GM19240 (cell line): ENCODE measurements at regions not wholly inside any gene's neighbourhood (a gene's known extent, or its start where the extent isn't known, plus 50 kb on each side); places are given as distances from the start of the nearest gene placed in this dataset.

Experiments used
- DNase-seq: peaks from one replicate; pipeline ENCODE4 v3.0.0; 2011; ENCODE audit warnings: low spot score; ENCODE audit not compliant: insufficient read length

GRCh38 chr13:50561739-50562138 lies 281.8 kb downstream of the DLEU7 start:
- no peak for DNase-seq

GRCh38 chr13:50566646-50567045 lies 276.8 kb downstream of the DLEU7 start:
- DNase-seq: no peak

DNA sequence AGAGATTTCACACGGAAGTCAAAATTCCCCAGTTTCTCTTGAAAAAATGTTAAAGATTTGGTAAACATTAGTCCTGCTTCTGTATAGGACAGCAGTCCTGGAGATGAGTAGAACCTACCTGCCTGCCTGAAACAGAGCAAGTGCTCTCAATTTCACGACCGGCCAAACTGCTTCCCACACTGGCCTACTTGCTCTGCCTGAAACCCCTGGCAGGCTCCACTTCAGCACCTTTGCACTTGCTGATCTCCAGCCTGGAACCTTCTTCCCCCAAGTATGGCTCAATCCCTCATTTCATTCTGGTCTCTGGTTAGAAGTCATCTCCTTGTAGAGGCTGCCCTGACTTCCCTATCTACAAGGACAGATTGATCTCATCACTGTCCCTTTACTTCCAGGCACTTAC lies 271.4 kb downstream of the DLEU7 start:
- DNase-seq: no peak

DNA sequence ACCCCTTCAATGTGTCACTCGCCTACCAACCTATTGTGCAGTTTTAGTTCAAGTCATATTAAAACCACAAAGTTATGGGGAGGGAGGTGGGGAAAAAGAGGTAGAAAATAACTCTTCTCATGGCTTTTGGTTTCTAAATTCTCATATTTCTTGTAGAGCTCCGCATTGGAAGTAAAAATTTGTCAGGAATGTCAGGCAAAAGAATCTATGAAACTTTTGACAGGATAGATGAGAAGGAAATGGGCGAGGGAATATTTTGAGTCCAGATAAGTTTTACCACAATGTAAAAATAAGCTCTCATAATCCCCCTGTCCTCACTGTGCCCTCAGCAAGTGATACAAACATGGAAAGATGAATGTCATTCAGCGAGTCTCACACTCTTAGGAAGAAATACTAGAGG lies 270.4 kb downstream of the DLEU7 start:
- DNase-seq: no peak

DNA sequence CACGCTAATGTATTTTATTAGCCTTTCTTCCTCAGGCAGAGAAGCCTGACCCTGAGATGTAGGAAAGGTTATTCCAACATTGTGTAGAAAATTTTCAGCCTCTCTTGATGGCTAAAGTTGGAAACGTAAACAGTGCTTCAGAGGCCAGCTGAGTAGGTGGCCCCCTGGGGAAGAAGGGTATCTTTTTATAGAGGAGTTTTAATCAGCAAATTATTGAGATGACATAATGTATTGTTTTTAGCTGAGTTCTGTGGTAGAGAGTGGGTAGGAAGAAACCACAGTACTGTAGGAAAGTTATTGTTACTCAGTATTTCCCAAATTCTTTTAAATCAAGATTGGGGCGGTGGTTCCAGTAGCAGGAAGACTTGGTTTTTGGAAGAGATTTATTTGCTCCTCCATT lies 268.8 kb downstream of the DLEU7 start:
- DNase-seq: no peak

DNA sequence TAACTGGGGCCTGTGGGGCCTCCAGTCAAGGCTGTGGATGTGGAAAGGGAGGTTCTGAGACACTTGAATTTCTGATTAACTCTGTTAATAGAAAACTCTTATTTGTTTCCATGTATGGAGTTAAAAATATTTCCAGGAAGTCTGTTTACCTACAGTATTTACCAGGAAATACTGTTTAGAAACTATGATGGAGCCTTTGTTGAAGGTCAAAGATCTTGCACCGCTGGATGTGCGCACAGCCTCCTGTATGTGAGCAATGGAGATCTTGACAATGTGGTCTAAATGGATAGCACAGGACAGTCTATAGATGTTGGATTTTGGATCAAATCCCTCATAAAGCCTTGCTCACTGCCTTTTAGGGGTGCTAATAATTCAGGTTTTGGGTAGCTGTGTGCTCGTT lies 268.4 kb downstream of the DLEU7 start:
- no peak for DNase-seq

DNA sequence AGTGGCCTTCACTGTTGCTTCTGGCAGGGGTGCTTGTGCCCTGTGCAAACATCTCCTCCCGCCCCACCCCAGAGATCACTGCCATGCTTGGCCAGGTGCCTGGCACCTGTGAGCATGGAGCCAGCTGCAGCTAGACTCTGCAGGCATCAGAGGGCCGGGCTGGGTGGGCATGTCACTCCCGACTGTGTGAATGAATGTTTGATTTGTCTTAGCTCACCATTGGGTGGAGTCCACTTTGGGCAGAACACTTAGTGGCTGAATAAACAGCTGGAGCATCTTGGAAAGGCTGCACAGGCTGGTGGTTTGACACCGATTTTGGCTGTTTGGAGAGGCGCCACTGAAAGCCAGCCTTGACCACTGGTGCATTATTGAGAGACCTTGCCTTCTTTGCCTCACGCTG lies 267.3 kb downstream of the DLEU7 start:
- DNase-seq: no peak

DNA sequence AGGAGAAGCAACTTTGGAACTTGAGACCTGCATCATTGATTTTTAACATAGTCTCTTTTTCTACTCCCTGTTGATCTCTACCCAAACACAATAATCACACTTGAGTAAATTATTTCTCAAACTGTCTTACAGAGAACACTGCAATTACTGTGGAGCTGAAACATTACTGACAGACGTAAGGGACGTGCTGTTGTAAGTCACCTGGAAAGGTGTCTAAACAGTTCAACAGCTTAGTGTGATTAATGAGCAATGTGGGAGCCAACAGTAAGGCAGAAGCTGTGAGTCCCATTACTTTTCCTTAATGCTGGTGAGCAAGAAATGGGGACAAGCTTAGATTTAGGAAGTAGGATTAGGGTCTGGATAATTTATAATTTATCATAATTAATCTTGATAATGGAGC lies 265.7 kb downstream of the DLEU7 start:
- no peak for DNase-seq

GRCh38 chr13:50580684-50581305 lies 262.7 kb downstream of the DLEU7 start:
- DNase-seq: no peak

DNA sequence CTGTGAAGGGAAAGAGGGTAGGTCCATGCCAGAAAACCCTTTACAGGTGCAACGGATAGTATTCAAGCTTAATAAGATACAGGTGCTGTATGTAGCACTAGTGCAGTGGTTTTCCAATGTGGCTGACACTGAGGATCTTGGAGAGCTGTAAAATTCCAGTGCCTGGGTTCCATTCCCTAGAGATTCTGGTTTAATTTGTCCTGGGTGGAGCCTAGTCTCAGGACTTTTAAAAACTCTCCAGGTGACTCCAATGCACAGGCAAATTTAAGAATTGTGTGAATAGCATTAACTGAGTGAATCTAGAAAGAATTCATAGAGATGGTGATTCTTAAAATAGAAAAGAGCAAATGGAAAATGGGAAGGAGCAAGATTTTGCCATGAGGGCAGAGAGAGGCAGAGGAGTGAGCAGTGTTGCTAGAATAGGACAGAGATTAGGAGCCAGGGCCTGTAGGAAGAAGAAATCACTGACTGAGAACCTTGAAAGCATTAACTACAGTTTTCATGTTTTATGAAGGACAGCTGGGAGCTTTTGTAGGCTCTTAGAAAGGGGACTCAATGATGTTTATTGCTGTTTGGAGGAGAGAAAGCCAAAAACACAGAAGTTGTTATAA lies 261.8 kb downstream of the DLEU7 start:
- DNase-seq: no peak

DNA sequence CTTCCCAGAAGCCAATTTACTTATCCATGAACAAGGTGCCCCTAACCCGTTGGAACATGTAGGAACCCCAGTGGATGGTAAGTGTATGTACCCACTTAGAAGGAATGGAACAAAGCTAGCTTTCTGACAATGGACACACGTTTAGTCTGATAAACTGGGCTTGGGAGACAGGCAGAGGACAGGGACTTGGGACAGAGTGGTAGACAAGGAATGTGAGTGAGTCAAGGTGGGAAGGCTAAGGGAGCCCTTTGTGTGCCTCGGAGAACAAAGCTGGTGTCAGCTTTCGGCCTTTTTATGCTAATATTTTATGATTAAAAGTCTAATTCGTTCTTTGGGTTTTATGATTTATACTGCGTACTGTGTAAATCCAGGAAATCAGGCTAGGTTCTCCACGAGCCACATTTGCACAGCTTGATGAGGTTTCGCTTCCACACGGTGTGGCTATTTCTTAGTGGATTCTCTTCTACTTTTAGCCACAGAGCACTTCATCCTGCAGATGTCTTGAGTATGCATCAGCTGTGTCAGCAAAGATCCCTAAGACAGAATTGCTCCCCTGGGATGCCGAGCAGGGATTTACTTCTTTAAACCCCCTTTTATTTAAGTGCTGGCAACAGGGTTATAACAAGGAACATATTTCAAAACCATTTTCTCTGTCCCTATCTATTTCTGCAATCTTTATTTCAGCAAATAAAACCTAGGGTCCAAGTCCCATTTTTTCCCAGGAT lies 258.5 kb downstream of the DLEU7 start:
- DNase-seq: no peak

DNA sequence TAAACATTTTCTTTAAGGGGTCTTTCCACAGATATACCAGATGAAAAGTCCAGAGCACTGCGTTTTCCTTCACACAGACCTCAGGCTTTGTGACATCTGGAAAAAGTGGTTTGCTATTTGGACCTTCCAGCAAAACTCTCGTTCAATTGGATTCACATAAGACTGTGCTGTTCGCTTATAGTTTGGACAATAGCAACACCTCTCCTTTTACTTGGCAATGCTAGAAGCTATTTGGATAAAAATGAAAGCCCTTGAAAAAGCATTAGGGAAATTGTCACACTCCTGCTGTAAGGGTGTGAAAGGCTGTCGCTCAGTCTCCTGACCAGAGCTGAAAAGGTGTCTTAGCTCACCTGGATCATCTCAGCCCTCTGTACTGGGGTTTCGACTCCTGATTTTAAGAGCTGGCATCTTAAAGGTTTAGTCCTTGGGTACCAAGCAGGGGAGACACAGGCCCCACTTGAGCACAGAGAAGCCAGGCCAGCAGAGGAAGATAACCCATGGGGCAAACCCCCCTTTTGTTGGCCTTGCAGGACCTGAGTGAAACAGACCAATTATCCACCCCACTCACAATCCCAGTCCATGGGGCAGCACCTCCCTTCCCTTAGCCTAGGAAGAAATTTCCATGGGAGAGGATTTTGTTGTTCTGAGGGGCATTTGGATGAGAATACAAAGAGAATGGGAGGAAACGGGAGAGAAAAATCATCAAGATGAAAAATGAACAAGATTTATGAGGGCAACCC lies 257.6 kb downstream of the DLEU7 start:
- no peak for DNase-seq

GRCh38 chr13:50586414-50587083 lies 256.9 kb downstream of the DLEU7 start:
- no peak for DNase-seq

DNA sequence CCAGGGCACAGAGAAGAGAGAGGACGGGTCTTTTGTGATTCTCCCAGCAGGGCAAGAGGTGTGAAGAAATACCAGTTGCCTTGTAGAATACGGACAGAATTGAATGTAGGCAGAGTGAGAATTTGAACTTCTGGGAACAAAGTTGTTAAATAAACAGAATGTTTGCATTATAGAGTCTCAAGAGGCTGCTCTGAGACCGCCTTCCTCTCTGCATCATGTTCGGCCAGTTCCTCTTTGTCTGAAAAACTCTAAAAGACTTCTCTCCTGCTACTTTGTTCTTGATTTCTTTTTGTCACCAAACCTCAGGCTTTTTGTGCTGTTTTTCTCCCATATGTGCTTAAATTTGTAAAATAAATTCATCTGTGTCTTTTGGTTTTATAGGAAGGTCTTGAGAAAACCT lies 256.4 kb downstream of the DLEU7 start:
- no peak for DNase-seq

DNA sequence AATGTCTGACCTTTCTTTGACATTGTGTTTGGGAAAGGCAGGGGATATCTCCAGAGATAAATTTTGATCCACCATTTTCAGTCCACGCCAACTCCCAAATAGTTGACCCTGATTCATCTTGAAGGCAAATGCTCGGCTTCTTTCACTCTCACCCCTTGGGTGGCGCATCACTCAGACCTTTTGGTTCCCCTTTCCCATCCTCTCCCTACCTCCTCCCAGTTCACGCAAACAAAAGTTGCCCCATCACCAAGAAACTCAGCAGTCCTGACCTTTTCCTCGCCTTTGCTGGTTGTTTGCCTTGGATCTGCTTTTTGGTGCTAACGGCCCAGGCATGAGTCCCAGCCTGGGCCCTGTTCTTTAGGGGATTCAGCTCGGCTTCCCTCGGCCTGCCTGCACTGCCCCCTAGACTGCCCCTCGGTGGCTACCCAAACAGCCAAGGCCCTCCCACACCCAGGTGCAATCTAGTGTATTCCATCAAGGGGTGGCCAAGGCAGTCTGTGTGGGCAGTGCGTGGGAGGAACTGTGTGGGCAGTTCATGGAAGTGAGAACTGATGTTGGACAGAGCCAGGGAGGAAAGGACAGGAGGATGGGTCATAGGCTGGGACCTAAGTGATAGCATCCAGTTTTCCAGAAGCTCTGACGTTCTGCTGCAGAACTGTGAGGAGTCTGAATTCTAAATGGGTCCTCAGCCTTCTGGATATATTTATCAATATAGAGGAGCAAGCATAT lies 255.7 kb downstream of the DLEU7 start:
- DNase-seq: no peak

DNA sequence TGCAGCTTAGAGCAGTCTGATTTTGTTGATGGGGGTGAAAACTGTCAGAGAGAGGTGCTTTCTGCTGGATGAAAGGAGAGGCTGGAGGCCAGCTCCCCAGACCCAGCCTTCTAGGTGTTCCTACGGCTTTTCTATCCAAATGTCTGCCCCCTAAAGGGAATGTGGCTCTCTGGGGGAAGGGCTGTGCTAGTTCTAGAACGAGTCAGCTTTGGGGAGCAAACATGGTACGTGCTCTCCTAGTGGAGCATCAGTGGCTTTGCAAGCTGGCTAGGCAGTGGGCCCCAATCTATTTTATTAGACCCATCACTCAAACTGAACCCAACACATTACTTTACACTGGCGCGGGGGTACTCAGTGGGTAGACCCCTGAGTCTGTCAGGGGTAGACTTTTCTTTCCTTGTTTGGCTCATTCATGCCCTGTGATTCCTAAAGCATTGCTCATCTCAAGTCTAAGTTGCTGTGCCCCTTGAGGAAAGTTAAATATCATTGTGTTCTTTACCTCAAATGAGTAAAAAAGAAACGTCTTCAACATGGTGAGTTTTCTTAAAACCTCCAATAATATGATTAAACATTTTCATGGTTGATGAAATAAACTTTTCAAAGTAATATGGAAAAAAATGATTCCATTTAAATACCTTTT lies 254.9 kb downstream of the DLEU7 start:
- DNase-seq: no peak

DNA sequence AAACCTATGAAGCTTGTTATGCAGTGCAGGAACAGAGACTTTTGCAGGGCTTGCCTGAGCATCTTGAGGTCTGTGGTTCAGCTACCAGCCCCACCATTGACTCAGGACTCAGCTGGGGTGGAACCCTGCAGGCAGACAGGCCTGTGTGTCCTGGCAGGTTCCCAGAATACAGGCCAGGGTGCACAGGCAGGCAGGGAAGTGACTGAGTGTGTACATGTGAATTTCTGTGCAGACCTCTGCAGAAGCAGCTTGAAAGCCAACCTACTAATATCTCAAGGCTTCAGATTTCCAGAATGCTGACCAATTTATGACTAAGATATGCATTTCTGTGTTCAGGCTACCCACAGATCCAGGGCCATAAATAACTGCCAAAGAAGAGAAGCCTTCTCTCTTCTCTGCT lies 254.4 kb downstream of the DLEU7 start:
- DNase-seq: no peak

GRCh38 chr13:50589651-50590054 lies 253.8 kb downstream of the DLEU7 start:
- no peak for DNase-seq

- DNase-seq: no peak
Measured at GRCh38 chr13:50592412-50593155, 250.9 kb downstream of the DLEU7 start.

DNA sequence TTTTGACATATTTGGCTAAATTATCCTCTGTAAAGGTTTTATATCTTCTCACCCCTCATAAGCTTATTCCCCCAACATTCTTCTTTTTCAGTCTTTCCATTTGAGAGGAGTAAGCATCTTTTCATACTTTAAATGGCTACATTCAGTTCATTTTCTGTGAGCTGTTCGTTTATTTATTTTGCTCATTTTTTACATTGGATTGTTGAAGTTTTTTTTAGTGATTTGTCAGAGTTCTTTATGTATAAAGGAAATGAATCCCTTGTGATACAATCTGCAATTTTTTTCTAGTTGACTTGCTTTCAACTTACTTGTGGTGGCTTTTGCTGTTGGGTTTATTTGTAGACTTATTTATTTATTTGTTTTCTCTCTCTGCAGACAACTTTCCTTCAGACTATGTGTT lies 250.3 kb downstream of the DLEU7 start:
- no peak for DNase-seq
